WTC11 (cell line): ENCODE measurements at regions not wholly inside any gene's neighbourhood (a gene's known extent, or its start where the extent isn't known, plus 50 kb on each side); places are given as distances from the start of the nearest gene placed in this dataset.

Experiments
- ATAC-seq: fragments of 200-7000 bp; cut with Tn5 transposase; 2 replicates; pipeline ENCODE4 v1.10.0; 2021; ENCODE audit warnings: mild to moderate bottlenecking, moderate library complexity
- CTCF ChIA-PET: fragments of 300-600 bp; sonication (Branson Sonifier 250); formaldehyde crosslinking; loops from one replicate; lab custom pipeline; 2021; ENCODE audit warnings: antibody characterized with exemption; lab: Charles Lee
- POLR2A ChIA-PET: fragments of 350-600 bp; sonication (Branson Sonifier 250); formaldehyde crosslinking; loops from one replicate; lab custom pipeline; 2021; ENCODE audit warnings: antibody characterized with exemption; lab: Charles Lee
- DNase-seq: peaks from one replicate; pipeline ENCODE4 v3.0.0; 2021; ENCODE audit warnings: low spot score
- H3K27ac Mint-ChIP-seq: 2 replicates; pipeline ENCODE4 v1.8.0; 2021; ENCODE audit warnings: mixed read lengths
- H3K27me3 Mint-ChIP-seq: 2 replicates; pipeline ENCODE4 v1.8.0; 2021; ENCODE audit warnings: low read depth, mild to moderate bottlenecking, moderate library complexity, mixed read lengths
- H3K36me3 Mint-ChIP-seq: 2 replicates; pipeline ENCODE4 v1.8.0; 2021; ENCODE audit warnings: mixed read lengths
- H3K4me1 Mint-ChIP-seq: 2 replicates; pipeline ENCODE4 v1.8.0; 2022; ENCODE audit warnings: mixed read lengths
- H3K4me3 Mint-ChIP-seq: 2 replicates; pipeline ENCODE4 v1.8.0; 2021; ENCODE audit warnings: mild to moderate bottlenecking, moderate library complexity, mixed read lengths
- H3K9me3 Mint-ChIP-seq: 2 replicates; pipeline ENCODE4 v1.8.0; 2021; ENCODE audit warnings: mixed read lengths
- CBFB ChIP-seq: sonication (generic); formaldehyde crosslinking; IDR thresholded peaks from 2 replicates; pipeline ENCODE4 v1.8.1; 2022; ENCODE audit warnings: mild to moderate bottlenecking, low read depth, missing genetic modification reagents
- CREM ChIP-seq: sonication (generic); formaldehyde crosslinking; IDR thresholded peaks from 2 replicates; pipeline ENCODE4 v1.8.1; 2022; ENCODE audit warnings: mild to moderate bottlenecking, missing genetic modification reagents, moderate library complexity
- E2F1 ChIP-seq: sonication (generic); formaldehyde crosslinking; IDR thresholded peaks from 2 replicates; pipeline ENCODE4 v1.8.0; 2022; ENCODE audit warnings: mild to moderate bottlenecking, missing genetic modification reagents
- FOXK1 ChIP-seq: sonication (generic); formaldehyde crosslinking; IDR thresholded peaks from 2 replicates; pipeline ENCODE4 v1.8.0; 2022; ENCODE audit warnings: mild to moderate bottlenecking, moderate library complexity, missing genetic modification reagents
- GABPB1 ChIP-seq: sonication (generic); formaldehyde crosslinking; IDR thresholded peaks from 2 replicates; pipeline ENCODE4 v1.8.1; 2023; ENCODE audit warnings: mild to moderate bottlenecking, missing genetic modification reagents
- HMGA2 ChIP-seq: fragments of 250-450 bp; sonication (Bioruptor Pico); IDR thresholded peaks from 2 replicates; pipeline ENCODE4 v1.4.0; 2021; ENCODE audit warnings: mild to moderate bottlenecking, moderate library complexity
- JUN ChIP-seq: sonication (generic); formaldehyde crosslinking; IDR thresholded peaks from 2 replicates; pipeline ENCODE4 v1.8.0; 2023; ENCODE audit warnings: mild to moderate bottlenecking, missing genetic modification reagents
- MYBL2 ChIP-seq: sonication (generic); formaldehyde crosslinking; IDR thresholded peaks from 2 replicates; pipeline ENCODE4 v1.8.1; 2023; ENCODE audit warnings: mild to moderate bottlenecking, moderate library complexity, missing genetic modification reagents
- NFE2L1 ChIP-seq: sonication (generic); formaldehyde crosslinking; IDR thresholded peaks from 2 replicates; pipeline ENCODE4 v1.8.1; 2023; ENCODE audit warnings: missing genetic modification reagents
- STAT6 ChIP-seq: sonication (generic); formaldehyde crosslinking; conservative IDR thresholded peaks from 2 replicates; pipeline ENCODE4 v1.8.1; 2023; ENCODE audit warnings: mild to moderate bottlenecking, low read depth, missing genetic modification reagents, moderate library complexity
- ZNF138 ChIP-seq: sonication (generic); formaldehyde crosslinking; conservative IDR thresholded peaks from 2 replicates; pipeline ENCODE4 v1.8.1; 2022; ENCODE audit warnings: mild to moderate bottlenecking, moderate library complexity, missing genetic modification reagents
- ZNF219 ChIP-seq: sonication (generic); formaldehyde crosslinking; IDR thresholded peaks from 2 replicates; pipeline ENCODE4 v1.8.0; 2023; ENCODE audit warnings: missing genetic modification reagents, mild to moderate bottlenecking, borderline replicate concordance
- ZNF317 ChIP-seq: sonication (generic); formaldehyde crosslinking; IDR thresholded peaks from 2 replicates; pipeline ENCODE4 v1.8.1; 2023; ENCODE audit warnings: low read depth, mild to moderate bottlenecking, moderate library complexity, missing genetic modification reagents, borderline replicate concordance
- ZNF396 ChIP-seq: fragments of 250-450 bp; sonication (Bioruptor Pico); IDR thresholded peaks from 2 replicates; pipeline ENCODE4 v1.8.0; 2021; ENCODE audit warnings: mild to moderate bottlenecking, moderate library complexity, borderline replicate concordance
- ZNF423 ChIP-seq: fragments of 250-450 bp; sonication (Bioruptor Pico); IDR thresholded peaks from 2 replicates; pipeline ENCODE4 v2.1.2; 2022; ENCODE audit warnings: mild to moderate bottlenecking, moderate library complexity
- ZNF671 ChIP-seq: fragments of 250-450 bp; sonication (Bioruptor Pico); IDR thresholded peaks from 2 replicates; pipeline ENCODE4 v1.8.0; 2021; ENCODE audit warnings: mild to moderate bottlenecking
- TF ChIP-seq, protein P1 (sequence below): sonication (generic); formaldehyde crosslinking; IDR thresholded peaks from 2 replicates; pipeline ENCODE4 v1.8.0; 2022; ENCODE audit warnings: missing genetic modification reagents
- TF ChIP-seq, protein P2 (sequence below): sonication (generic); formaldehyde crosslinking; IDR thresholded peaks from 2 replicates; pipeline ENCODE4 v1.8.1; 2023; ENCODE audit warnings: mild to moderate bottlenecking, missing genetic modification reagents, moderate library complexity
- TF ChIP-seq, protein P3 (sequence below): fragments of 250-450 bp; sonication (Bioruptor Pico); IDR thresholded peaks from 2 replicates; pipeline ENCODE4 v2.1.2; 2022; ENCODE audit warnings: mild to moderate bottlenecking, moderate library complexity
- TF ChIP-seq, protein P4 (sequence below): sonication (generic); formaldehyde crosslinking; IDR thresholded peaks from 2 replicates; pipeline ENCODE4 v1.8.0; 2023; ENCODE audit warnings: missing genetic modification reagents
- TF ChIP-seq, protein P5 (sequence below): fragments of 250-450 bp; sonication (Bioruptor Pico); conservative IDR thresholded peaks from 2 replicates; pipeline ENCODE4 v1.9.0; 2021; ENCODE audit warnings: mild to moderate bottlenecking

DNA sequence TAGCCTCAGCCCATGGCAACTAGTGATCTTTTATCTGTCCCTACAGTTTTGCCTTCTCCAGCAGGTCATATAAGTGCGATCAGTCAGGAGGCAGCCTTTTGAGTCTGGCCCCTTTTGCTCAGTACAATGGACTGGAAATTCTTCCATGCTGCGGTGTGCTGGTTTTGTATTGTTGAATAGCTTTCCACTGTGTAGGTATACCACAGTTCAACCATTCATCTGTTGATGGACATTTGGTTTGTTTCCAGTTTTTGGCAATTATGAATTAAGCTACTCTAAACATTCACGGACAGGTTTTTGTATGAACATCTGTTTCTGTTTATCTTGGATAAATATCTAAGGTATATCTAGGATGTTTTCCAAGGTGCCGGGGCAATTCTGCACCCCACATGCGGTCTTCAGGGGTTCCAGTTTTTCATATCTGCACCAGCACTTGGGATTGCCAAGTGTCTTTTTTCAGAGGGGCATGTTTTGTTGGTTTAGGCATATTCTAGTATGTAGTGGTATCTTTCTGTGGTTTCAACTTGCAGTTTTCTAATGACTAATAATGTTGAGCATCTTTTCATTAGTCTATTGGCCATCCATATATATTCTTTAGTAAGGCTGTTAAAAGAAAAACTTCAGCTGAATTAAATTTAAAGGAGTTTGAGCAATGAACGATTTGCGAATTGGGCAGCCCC is 141.0 kb downstream of the TFAP2C start (continued):
- TF ChIP-seq CREM (CRISPR knock-in tag): no peak
- no peak for TF ChIP-seq ZNF396 (CRISPR knock-in tag)
- no peak for TF ChIP-seq CBFB
- TF ChIP-seq, protein P1, sequence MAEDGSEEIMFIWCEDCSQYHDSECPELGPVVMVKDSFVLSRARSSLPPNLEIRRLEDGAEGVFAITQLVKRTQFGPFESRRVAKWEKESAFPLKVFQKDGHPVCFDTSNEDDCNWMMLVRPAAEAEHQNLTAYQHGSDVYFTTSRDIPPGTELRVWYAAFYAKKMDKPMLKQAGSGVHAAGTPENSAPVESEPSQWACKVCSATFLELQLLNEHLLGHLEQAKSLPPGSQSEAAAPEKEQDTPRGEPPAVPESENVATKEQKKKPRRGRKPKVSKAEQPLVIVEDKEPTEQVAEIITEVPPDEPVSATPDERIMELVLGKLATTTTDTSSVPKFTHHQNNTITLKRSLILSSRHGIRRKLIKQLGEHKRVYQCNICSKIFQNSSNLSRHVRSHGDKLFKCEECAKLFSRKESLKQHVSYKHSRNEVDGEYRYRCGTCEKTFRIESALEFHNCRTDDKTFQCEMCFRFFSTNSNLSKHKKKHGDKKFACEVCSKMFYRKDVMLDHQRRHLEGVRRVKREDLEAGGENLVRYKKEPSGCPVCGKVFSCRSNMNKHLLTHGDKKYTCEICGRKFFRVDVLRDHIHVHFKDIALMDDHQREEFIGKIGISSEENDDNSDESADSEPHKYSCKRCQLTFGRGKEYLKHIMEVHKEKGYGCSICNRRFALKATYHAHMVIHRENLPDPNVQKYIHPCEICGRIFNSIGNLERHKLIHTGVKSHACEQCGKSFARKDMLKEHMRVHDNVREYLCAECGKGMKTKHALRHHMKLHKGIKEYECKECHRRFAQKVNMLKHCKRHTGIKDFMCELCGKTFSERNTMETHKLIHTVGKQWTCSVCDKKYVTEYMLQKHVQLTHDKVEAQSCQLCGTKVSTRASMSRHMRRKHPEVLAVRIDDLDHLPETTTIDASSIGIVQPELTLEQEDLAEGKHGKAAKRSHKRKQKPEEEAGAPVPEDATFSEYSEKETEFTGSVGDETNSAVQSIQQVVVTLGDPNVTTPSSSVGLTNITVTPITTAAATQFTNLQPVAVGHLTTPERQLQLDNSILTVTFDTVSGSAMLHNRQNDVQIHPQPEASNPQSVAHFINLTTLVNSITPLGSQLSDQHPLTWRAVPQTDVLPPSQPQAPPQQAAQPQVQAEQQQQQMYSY (CRISPR knock-in tag): no peak

DNA sequence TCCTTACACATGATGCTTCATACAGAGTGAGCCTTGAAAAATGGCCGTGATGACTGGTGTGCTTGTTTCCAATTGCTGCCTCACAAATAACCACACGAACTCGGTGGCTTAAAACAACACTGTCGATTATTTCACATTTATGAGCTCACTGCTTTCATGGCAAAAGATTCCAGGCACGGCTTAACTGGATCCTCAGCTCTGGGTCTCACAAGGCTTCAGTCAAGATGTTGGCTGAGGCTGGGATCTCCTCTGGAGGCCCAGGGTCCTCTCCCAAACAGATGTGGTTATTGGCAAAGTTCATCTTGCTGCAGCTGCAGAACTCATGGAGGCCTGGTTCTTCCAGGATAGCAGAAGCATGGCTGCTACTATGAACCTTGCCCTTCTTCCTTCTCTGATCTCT is 144.6 kb downstream of the TFAP2C start:
- Mint-ChIP-seq H3K27ac (no peak overlapping the region), H3K4me1 (peaks cover 36% of the 10 kb centered on the region), H3K36me3 (no peaks in the 10 kb centered on the region), H3K27me3 (no peaks in the 10 kb centered on the region; the same call in 1 of the 2 replicates), H3K9me3 (no peaks in the 10 kb centered on the region), H3K4me3 (no peak overlapping the region)
- ChIA-PET CTCF (interaction anchor here (1.6 kb wide), 1 partner anchor 201 kb away, joined by 5 read pairs; no protein-coding TSS in a partner anchor), POLR2A (no interaction called here)
- ATAC-seq (no peak), DNase-seq (no peak)
- no peak for TF ChIP-seq ZNF423 (CRISPR knock-in tag)
- TF ChIP-seq ZNF671 (CRISPR knock-in tag): no peak
- no peak for TF ChIP-seq NFE2L1 (CRISPR knock-in tag)
- TF ChIP-seq, protein P2, sequence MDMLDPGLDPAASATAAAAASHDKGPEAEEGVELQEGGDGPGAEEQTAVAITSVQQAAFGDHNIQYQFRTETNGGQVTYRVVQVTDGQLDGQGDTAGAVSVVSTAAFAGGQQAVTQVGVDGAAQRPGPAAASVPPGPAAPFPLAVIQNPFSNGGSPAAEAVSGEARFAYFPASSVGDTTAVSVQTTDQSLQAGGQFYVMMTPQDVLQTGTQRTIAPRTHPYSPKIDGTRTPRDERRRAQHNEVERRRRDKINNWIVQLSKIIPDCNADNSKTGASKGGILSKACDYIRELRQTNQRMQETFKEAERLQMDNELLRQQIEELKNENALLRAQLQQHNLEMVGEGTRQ (CRISPR knock-in tag): no peak
- TF ChIP-seq ZNF138 (CRISPR knock-in tag): no peak
- TF ChIP-seq, protein P3, sequence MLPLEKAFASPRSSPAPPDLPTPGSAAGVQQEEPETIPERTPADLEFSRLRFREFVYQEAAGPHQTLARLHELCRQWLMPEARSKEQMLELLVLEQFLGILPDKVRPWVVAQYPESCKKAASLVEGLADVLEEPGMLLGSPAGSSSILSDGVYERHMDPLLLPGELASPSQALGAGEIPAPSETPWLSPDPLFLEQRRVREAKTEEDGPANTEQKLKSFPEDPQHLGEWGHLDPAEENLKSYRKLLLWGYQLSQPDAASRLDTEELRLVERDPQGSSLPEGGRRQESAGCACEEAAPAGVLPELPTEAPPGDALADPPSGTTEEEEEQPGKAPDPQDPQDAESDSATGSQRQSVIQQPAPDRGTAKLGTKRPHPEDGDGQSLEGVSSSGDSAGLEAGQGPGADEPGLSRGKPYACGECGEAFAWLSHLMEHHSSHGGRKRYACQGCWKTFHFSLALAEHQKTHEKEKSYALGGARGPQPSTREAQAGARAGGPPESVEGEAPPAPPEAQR (CRISPR knock-in tag): no peak
- no peak for TF ChIP-seq STAT6 (CRISPR knock-in tag)
- TF ChIP-seq ZNF317 (CRISPR knock-in tag): no peak
- TF ChIP-seq, protein P4, sequence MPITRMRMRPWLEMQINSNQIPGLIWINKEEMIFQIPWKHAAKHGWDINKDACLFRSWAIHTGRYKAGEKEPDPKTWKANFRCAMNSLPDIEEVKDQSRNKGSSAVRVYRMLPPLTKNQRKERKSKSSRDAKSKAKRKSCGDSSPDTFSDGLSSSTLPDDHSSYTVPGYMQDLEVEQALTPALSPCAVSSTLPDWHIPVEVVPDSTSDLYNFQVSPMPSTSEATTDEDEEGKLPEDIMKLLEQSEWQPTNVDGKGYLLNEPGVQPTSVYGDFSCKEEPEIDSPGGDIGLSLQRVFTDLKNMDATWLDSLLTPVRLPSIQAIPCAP (CRISPR knock-in tag): no peak
- no peak for TF ChIP-seq JUN (CRISPR knock-in tag)
- no peak for TF ChIP-seq GABPB1 (CRISPR knock-in tag)
- no peak for TF ChIP-seq E2F1 (CRISPR knock-in tag)
- TF ChIP-seq HMGA2 (CRISPR knock-in tag): no peak
- no peak for TF ChIP-seq MYBL2 (CRISPR knock-in tag)
- no peak for TF ChIP-seq FOXK1 (CRISPR knock-in tag)
- TF ChIP-seq, protein P5, sequence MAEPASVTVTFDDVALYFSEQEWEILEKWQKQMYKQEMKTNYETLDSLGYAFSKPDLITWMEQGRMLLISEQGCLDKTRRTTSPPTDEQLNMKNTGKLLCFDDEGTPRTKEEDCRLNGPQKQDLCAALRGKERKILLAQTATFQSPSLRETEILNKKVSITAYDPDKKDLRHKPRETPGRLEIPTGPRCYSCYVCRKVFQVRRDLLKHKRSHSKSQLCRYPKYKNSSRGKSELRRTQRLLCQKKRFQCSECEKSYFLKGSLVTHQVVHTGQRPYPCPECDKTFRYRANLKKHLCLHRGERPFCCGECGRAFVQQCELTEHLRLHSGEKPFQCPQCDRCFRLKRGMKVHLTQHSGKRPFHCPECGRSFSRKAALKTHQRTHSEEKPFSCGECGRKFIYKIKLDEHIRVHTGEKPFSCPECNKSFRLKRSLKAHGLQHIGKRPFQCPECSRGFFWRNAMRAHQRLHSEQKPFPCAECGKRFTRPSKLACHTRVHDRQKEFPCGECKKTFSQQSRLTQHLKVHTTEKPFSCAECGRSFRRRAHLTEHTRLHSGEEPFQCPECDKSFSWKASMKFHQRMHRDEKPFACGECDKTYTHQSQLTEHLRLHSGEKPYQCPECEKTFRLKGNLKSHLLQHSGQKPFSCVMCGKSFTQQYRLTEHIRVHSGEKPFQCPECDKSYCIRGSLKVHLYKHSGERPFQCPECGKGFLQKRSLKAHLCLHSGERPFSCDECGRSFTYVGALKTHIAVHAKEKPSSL (CRISPR knock-in tag): no peak
- TF ChIP-seq ZNF219 (CRISPR knock-in tag): no peak
